ENCODE measurements at regions not wholly inside any gene's neighbourhood (a gene's known extent, or its start where the extent isn't known, plus 50 kb on each side); places are given as distances from the start of the nearest gene placed in this dataset.

GRCh38 chr5:161077936-161078545 is 226.0 kb upstream of the ATP10B start:
- Mint-ChIP-seq H3K27me3 (ENCODE audit: insufficient read depth) (no peaks in the 10 kb centered on the region), H3K36me3 (ENCODE audit: low read depth) (no peaks in the 10 kb centered on the region), H3K4me1 (no peaks in the 10 kb centered on the region), H3K9me3 (peaks cover 6% of the 10 kb centered on the region), H3K27ac (no peak overlapping the region), H3K4me3 (no peak overlapping the region)
- Histone ChIP-seq H3K4me3 (ENCODE audit: low read length) (no peak overlapping the region), H3K4me1 (ENCODE audit: control insufficient read depth, insufficient read depth, low read length) (no peaks in the 10 kb centered on the region), H3K36me3 (ENCODE audit: control insufficient read depth, insufficient read depth, low read length) (no peaks in the 10 kb centered on the region), H3K27me3 (ENCODE audit: control insufficient read depth, insufficient read depth, low read length, poor library complexity, severe bottlenecking) (no peaks in the 10 kb centered on the region), H3K9ac (ENCODE audit: extremely low read depth, low read length, poor library complexity, severe bottlenecking) (no peak overlapping the region), H3K27ac (ENCODE audit: low read depth, low read length) (no peak overlapping the region), H3K9me3 (ENCODE audit: control insufficient read depth, low read length) (no peaks in the 10 kb centered on the region)
- no peak for TF ChIP-seq CTCF (conservative IDR thresholded peaks at IDR 0.05)
- DNase-seq, result no peak
- WGBS, 2 experiments (ENCODE audit: insufficient coverage in 1 of 2, insufficient read length in 1 of 2), result 100% methylated on average over 1 of the region's 2 CpGs

GRCh38 chr5:161077496-161077895 is 225.5 kb upstream of the ATP10B start:
- peaks cover 6% of the 10 kb centered on the region for H3K9me3 Mint-ChIP-seq
- no peak for DNase-seq
- no peaks in the 10 kb centered on the region for H3K36me3 ChIP-seq (ENCODE audit: control insufficient read depth, insufficient read depth, low read length)
- no peak overlapping the region for H3K9ac ChIP-seq (ENCODE audit: extremely low read depth, low read length, poor library complexity, severe bottlenecking)
- H3K4me1 ChIP-seq (ENCODE audit: control insufficient read depth, insufficient read depth, low read length), result no peaks in the 10 kb centered on the region
- no peak overlapping the region for H3K4me3 ChIP-seq (ENCODE audit: low read length)
- H3K27me3 Mint-ChIP-seq (ENCODE audit: insufficient read depth), result no peaks in the 10 kb centered on the region
- 98% methylated on average over 2 of the region's 2 CpGs; no CpG with 5 or more reads in 1 of the 2 experiments for WGBS, 2 experiments (ENCODE audit: insufficient coverage in 1 of 2, insufficient read length in 1 of 2)
- H3K9me3 ChIP-seq (ENCODE audit: control insufficient read depth, low read length), result no peaks in the 10 kb centered on the region
- H3K36me3 Mint-ChIP-seq (ENCODE audit: low read depth), result no peaks in the 10 kb centered on the region
- no peaks in the 10 kb centered on the region for H3K27me3 ChIP-seq (ENCODE audit: control insufficient read depth, insufficient read depth, low read length, poor library complexity, severe bottlenecking)
- no peak overlapping the region for H3K4me3 Mint-ChIP-seq
- no peak overlapping the region for H3K27ac Mint-ChIP-seq
- H3K4me1 Mint-ChIP-seq, result no peaks in the 10 kb centered on the region
- TF ChIP-seq CTCF (conservative IDR thresholded peaks at IDR 0.05), result no peak
- no peak overlapping the region for H3K27ac ChIP-seq (ENCODE audit: low read depth, low read length)

GRCh38 chr5:161064781-161065180 is 212.8 kb upstream of the ATP10B start:
- H3K9me3 Mint-ChIP-seq, result no peaks in the 10 kb centered on the region

More at GRCh38 chr5:161064781-161065180, 212.8 kb upstream of the ATP10B start:
- DNase-seq, result peak; percentile 74
- no peaks in the 10 kb centered on the region for H3K27me3 ChIP-seq (ENCODE audit: control insufficient read depth, insufficient read depth, low read length, poor library complexity, severe bottlenecking)
- Mint-ChIP-seq H3K27me3 (ENCODE audit: insufficient read depth) (no peaks in the 10 kb centered on the region), H3K4me3 (no peak overlapping the region), H3K36me3 (ENCODE audit: low read depth) (no peaks in the 10 kb centered on the region), H3K27ac (no peak overlapping the region), H3K4me1 (peaks cover 12% of the 10 kb centered on the region)
- 38 to 60% methylated on average over 2 of the region's 2 CpGs for WGBS, 2 experiments (ENCODE audit: insufficient coverage in 1 of 2, insufficient read length in 1 of 2)
- H3K27ac ChIP-seq (ENCODE audit: low read depth, low read length), result no peak overlapping the region
- no peak overlapping the region for H3K9ac ChIP-seq (ENCODE audit: extremely low read depth, low read length, poor library complexity, severe bottlenecking)
- TF ChIP-seq CTCF (conservative IDR thresholded peaks at IDR 0.05), result no peak
- H3K36me3 ChIP-seq (ENCODE audit: control insufficient read depth, insufficient read depth, low read length), result no peaks in the 10 kb centered on the region
- H3K4me1 ChIP-seq (ENCODE audit: control insufficient read depth, insufficient read depth, low read length), result no peaks in the 10 kb centered on the region
- no peaks in the 10 kb centered on the region for H3K9me3 ChIP-seq (ENCODE audit: control insufficient read depth, low read length)
- H3K4me3 ChIP-seq (ENCODE audit: low read length), result no peak overlapping the region

All from endodermal cell (in vitro differentiated cells).